ENCODE measurements at regions not wholly inside any gene's neighbourhood (a gene's known extent, or its start where the extent isn't known, plus 50 kb on each side); places are given as distances from the start of the nearest gene placed in this dataset.
"Not testable (repeated sequence)": the region's sequence is repeated elsewhere in the genome, so short reads cannot be mapped to it uniquely, and the experiment has no call there.

DNA sequence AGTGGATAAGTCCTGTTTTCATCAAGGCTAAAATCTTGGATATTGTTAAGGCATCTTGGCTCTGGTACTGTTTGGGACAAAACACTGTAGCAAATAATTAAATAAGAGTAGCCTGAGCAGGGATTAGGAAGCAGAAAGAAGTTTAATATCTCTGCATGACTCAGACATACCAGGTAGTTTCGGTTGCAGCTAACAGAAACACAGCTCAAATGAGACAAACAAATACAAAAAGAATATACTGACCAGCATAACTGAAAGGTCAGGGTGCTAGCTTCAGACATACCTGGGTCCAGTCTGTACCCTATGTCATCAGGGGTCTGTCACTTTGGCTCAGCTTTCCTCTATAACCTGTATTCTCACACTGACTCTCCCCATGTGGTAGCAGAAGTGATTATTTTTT lies 156.4 kb upstream of the MAP3K1 start:
- DNase-seq (ENCODE audit: low read depth), result no peak

DNA sequence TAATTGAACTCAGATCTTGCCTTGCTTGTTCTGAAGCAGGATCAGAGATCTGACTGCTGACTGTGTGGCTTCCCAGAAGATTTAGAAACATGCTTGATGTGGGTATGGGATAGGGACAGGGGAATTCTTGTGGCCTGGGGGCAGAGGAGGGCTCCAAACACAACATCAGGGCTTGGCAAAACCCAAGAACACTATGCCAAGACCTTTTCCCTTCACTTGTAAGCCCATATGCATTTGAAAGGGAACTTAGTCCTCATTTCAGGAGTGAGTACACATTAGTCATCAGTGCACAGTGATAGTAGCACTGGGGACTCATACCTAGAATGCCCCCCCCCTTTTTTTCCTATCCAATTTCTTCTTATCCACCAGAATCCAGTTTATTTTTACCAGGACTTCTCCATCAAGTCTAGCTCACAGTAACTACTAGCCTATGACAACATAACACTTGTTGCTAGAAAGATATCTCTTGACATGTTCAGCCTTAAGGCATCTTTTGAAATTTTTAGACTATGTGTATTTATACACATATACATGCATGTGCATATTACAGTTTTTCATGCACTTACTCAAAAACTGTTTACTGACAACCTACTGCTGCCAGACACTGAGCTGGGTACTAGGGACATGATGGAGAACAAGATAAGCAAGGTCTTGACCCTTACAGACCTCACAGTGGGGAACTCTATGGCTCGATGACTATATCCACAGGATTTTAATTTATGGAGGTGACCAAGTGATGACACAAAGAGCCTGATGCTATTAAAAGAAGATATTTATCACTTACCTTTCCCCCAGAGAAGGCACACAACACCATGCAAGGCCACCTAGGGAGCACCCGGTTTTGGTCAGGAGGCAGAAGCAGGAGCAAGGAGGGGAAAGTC lies 158.3 kb upstream of the MAP3K1 start:
- no peak for DNase-seq (ENCODE audit: low read depth)

DNA sequence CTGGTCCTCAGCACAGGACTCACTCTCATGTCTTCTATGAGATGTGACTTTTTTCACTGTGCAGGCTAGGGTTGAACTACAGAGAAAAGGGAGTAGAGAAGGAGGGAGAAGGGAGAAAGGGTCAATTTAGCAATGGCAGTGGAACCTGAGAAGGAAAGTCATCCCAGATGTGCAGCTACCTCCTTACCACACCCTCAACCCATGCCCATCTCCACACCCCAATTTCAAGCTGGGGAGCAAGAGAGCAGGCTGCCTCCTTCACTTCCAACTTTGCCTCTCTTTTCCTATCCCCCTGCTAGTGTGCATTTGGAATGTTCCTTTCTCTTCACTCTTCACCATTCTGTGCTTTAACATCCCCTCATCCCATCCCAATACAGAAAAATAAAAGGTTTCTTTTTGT lies 163.5 kb upstream of the MAP3K1 start:
- no peak for DNase-seq (ENCODE audit: low read depth)

DNA sequence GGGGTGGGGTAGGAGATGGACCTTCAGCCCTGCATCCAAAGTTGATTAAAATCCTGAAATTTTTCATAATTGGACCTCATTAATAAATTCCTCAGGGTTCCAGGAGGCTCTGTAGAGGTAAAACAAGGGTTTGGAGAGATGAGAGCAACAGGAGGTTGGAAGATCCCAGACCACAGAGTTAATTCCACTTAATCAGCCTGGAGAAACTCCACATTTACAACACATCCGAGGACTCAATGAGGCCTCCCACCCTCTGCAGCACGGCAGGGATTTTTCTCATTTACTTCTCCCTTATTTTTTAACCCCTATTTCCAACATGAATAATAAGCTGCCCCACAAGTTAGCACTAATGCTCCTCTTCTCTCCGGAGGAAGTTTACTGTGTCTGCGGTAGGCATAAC lies 165.0 kb upstream of the MAP3K1 start:
- no peak for DNase-seq (ENCODE audit: low read depth)

DNA sequence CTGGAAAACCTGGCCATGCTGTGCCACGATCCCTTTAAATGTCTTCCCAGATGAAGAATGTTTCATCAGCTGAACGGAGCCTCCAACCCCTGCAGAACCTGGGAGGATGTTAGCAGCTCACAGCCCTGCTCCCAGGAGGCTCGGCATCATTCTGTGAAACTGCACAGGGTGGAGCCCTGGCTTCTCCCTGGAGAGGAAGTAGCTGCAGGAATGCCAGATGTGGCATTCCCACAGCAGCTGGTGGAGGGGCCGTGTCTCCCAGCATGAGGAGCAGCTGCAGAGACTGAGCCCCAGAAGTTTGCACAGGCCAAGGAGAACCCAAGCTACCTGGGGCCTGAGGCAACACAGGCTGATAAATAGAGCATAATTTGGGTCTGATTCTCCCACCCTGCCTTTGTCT lies 165.8 kb upstream of the MAP3K1 start:
- no peak for DNase-seq (ENCODE audit: low read depth)

DNA sequence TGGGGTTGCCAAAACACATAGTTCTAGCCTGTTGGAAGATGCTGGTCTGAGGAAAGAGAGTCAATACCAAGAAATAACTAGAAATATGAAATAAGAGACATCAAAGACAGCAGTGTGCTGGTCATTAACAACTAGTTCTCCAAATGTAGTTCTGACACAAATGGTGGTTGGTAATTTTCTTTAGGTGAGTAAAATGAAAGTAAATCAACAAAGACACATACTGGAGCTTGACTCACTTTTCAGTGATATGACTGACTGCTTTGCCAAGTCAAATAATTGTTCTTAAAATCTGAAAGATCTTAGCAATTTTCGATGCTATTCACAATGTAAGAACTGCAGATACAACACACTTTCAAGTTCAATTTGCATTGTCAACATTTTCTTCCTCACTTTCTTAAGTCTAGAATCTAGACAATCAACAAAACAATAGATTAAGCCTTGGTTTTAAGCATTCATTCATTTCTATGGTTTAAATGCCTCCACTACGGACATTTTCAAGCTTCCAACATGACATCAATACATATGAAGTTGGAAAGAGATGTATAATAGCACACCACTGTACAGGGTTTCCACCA lies 166.8 kb upstream of the MAP3K1 start:
- no peak for DNase-seq (ENCODE audit: low read depth)

DNA sequence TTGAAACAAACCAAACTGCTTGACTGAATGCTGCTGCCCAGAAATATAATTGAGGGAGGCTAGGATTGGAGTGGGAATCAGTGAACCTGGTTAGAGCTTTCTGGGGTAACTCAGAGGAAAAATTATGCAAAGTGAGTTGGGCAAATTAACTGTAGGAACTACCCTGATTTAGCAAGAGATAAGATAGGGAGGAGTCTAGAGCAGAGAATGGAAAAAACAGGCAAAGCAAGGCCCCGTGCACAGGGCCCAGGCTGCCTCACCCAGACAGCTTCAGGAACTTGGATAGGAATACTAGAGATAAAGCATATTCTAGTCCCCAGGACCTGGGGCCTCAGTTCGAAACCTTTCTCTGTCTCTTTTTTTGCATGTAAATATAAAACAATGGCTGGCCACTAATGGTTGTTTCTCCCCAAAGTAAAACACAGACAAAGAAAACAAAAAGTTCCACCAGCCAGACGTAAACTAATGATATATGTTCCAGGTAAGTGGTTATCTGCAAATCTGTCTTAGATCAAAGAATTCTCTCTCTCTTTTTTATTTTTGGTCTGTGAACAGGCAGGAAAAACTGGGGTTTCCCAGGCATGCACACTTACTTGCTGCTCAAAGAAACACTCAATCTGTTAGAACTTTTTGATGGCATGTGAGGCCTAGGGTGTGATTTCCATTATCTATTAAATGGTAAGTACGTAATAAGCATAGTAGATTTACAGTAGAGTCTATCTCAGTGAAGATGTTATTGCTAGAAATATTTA lies 168.1 kb upstream of the MAP3K1 start:
- no peak for DNase-seq (ENCODE audit: low read depth)

DNA sequence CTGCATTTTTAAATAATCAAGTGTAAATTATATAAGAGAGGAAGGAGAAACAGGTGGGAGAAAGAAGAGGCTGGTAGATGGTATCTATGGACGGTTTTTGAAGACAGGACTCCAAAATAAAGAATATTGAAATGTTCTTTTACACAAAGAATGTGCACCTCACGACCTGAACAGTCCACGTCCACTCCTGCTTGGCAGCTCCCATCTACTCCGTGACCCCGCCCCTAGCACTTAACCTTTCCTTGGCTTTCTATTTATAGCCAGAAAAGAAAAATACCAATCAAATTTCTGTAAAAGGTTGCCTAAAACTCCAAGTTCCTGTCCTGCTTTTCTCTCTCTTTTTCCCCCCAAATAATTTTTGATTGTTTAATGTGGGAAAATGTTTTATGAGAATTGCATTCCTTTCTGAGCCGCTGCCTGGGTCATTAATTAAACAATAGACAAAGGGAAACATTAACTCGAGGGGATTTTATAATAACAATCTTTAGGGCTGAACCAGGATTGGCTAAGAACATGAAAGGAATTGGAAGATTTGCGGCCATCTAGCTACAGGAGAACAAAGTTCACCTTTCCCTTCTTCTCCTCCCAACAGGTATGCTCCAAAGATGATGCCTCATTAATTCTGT lies 173.6 kb upstream of the MAP3K1 start:
- no peak for DNase-seq (ENCODE audit: low read depth)

DNA sequence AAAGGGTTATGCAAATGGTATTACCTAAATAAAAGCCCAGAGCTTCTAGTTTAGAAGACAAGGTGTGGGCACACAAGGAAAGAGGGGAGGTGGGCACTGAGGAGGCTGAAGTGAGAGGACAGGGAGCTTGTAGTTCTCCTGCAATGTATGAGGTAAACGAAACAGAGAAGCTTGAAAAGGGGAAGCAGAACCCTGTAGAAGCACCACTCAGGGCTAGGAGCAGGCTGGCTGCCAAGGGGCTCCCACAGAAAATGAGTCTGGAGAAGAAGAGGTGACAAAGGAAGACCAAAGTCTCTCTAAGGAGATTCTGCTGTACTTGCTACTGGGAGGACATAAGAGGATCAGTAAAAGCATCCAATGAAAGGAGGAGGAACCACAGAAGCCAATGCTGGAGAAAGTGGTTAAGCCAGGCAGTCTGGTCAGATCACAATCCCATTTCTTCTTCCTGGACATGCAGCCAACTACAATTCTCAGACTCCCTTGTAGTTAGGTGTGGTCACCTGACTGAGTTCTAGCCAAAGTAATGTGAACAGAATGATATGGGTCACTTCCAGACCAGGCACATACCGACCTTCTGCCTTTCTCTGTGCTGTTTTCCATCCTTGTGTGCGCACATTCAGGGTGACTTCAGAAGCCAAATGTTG lies 174.5 kb upstream of the MAP3K1 start:
- no peak for DNase-seq (ENCODE audit: low read depth)

DNA sequence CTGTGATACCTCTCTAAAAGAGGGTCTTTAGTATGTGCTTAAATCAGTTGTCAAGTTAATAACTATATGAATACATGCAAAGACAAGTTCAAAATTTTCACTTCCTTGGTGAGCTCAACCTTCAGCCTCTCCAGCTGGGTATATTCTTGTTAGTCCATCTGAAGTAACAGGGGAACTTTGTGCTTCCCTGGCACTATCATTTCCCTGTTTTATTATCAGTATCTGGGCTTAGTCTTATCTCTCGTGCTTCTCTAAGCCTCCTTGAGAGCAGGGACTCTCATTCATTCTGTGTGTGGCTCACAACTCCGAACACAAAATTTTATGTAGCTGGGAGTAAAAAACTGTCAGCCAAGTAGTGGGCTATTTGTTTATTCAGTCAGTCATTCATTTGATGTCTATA lies 175.9 kb upstream of the MAP3K1 start:
- DNase-seq (ENCODE audit: low read depth), result no peak

DNA sequence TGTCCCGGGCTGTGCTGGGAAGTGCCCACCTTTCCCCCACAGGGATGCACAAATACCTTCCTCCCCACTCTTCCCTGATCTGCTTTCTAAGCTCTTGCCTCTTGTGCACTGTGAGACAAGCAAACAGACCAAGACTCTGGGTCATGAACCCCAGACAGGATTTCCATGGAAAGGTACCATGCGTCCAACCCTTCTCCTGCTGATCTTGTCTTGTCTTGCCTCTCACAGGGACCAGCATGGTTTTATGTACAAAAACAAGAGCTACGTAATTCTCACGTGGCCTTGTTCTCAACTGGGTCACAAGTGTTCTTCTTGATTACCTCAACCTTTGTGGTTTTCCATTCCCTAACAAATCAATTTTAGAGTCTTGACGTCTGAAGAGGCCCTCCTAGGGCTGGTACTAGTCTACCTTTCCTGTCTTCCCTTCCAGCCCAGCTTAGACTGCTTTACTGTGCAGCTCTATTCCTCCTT lies 176.5 kb upstream of the MAP3K1 start:
- no peak for DNase-seq (ENCODE audit: low read depth)

DNA sequence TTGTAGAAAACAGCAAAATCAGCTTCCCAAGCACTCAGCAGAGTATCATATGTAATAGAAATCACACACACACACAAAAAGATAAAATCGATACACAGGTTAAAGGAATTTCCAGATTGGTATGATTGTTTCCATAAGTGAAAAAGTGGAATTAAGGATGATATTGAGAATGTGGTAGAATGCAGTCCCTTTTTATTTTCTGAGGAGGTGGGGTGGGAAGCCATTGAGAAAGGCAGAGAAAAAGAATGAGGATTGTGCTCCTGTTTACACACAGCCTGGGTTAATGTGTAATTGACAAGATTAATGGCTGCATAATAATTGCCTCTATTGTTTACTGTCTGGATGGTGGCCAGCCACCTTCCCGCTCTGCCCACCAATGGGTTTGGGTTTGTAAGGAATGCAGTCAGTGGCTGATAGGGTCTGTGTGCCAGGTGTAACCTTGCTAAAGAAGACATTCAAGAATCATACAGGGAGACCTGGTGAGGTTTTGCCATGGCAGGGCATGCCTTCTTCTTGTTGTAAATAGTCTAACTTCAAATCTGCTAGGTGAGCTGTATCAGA lies 177.2 kb upstream of the MAP3K1 start:
- no peak for DNase-seq (ENCODE audit: low read depth)

DNA sequence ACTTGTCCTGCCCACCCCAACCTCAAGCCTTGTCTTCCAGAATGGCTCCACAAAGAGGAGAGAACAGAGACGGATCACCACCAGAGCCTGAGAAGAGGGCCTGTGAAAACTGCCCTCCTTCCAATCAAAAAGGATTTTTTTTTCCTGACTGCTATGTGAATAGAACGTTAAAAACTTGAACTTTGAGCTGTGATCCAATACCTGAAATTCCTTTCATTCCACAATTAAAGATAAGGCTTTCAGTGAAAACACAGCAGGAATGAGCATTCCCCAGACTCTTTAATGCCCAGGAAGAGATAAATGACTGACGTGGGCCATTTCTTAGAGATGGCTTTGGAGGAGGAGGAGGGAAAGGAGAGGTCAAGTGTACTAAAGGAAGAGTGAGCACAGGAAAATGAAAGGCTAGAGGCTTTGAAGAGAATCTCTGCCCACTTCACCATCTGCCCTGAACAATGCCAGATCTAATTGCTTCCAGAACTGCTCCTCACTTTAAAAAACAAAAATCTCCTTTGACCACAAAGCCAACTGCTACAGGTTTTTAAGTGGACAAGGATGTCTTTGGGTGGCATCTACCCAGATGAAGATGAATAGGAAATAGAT lies 177.9 kb upstream of the MAP3K1 start:
- DNase-seq (ENCODE audit: low read depth), result no peak

DNA sequence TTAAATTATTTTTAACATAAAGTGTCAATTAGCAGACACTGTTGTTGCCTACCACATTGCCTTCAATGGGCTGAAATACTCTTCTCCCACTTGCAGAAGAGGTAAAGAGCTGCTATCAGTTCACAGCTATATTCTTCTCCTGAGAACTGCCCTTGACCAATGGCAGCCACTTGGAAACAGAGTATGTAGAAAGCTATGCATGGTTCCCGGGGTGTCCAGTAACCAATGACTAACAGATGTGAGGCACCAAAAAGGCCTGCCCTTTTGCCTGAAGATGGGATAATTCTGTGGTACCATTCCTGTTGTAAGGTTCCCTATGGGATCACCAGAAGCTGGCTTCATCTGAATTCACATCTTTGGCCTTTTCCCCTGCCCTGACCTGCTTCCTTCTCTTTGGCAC lies 181.4 kb upstream of the MAP3K1 start:
- no peak for DNase-seq (ENCODE audit: low read depth)

DNA sequence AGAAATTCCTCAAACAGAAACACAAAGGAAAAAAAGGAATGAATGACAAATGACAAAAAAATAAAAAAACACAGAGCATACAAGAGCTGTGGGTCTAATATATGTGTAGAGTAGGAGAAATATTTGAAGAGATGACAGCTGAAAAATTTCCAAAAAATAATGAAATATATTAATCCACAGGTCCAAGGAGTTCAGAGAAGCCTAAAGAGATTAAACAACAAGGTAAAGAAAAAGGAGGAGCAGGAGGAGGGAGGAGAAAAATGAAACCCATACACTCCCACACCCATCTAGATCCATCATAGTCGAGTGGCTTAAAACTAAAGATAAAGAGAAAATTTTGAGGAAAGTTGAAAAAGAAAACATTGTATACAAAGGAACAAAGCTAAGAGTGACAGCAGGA lies 182.4 kb upstream of the MAP3K1 start:
- no peak for DNase-seq (ENCODE audit: low read depth)

DNA sequence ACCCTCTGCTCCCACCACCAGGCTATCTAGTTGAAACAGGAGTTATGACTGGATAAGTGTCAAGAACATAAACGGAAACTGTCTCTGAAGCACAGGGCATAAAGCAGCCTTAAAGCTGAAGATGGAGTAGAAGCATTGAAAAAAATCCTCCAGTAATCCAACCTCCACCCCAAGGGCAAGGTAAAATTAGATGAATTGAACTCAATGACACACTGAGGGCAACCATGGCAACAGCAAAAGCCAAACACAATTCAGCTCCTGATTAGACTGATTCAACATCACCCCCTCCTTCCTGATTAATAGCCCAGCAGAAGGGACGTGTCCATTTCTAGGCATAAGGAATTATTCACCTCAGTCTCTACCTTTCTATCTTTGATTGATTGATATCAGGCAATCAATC lies 183.2 kb upstream of the MAP3K1 start:
- no peak for DNase-seq (ENCODE audit: low read depth)

DNA sequence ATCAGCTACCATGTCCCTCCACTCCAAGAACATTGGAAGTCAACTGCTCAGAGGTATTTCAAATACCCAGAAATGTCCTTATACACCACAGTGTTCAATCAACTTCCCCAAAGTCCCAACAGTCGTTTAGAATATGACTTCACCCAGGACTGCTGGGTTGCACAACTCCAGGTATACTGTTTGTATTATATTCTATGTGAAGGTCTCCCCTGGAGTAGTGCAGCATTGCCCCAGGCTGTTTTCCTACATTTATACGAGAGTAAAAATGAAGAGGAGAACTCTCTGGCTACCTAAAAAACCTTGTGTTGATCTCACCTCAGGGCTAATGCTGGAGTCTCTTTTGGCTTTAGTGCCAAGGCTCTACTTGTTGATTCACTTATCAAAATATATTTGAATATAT lies 183.6 kb upstream of the MAP3K1 start:
- no peak for DNase-seq (ENCODE audit: low read depth)

DNA sequence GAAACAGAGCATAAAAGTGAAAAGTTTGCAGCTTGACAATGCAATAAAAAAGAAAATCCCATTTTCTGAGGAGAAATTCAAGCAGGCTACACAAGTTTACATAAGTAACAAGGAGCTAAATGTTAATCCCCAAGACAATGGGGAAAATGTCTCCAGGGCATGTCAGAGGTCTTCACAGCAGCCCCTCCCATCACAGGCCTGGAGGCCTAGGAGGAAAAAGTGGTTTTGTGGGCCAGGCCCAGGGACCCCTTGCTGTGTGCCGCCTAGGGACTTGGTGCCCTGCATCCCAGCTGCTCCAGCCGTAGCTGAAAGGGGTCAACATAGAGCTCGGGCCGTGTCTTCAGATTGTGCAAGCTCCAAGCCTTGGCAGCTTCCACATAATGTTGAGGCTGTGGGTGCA lies 186.7 kb upstream of the MAP3K1 start:
- not testable (repeated sequence) for DNase-seq (ENCODE audit: low read depth)

DNA sequence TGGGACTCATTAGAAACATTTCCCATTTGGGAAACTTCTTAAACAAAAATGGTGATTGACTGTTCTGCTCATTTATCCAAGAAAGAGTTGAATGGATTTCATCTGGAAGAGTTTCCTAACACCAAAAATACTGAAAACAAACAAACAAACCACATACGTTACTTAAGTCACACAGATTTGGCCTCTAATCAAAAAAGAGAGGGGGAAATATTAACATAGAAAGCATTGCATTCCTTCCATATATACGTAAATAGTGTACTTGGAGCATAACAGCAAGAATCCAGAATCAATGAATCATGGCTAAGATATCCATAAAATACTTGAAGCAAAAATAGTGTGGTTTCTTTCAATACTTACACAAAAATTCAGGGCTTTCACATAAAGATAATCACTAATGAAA lies 189.8 kb upstream of the MAP3K1 start:
- DNase-seq (ENCODE audit: low read depth), result no peak

DNA sequence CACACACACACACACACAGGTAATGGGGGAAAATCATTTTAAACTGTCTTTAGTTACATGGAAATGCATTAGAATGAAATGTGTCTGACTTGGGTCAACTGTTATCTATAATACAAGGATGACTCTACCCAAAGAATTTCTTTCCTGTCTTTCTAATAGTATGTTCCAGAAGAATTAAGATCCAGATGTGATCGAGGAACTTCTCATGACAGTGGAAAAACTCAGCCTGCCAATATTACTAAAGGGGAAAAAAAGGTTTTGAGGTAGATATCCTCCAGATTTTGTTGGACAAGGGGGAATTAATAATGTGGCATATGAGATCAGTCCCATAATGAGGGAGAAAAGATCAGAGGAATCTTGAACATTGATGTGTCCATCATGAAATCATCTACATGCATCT lies 190.6 kb upstream of the MAP3K1 start:
- DNase-seq (ENCODE audit: low read depth), result no peak

DNA sequence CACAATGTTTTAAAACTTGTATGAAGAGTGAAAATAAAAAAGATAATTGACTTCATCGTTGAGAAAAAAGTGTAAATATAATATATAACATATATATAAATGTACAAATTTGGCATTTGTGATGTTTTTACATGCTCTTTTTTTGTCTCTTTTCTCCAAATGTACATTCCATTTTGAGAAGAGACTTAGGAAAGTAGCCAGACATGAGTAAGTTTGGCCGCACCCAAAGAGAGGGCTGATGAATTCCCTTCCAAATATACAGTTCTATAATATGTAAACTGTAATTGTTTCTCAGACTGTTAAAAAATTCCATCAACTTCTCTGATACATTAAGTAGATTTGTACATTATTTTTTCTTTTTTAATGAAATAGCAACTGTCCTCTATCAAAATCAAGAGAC lies 193.2 kb upstream of the MAP3K1 start:
- DNase-seq (ENCODE audit: low read depth), result no peak

All from stimulated activated CD4-positive, alpha-beta T cell treated with anti-CD3 and anti-CD28 coated beads, Interleukin-2, amount 100 ng/mL, for 4 hours (primary cell).